HEK293T (cell line): ENCODE measurements at regions not wholly inside any gene's neighbourhood (a gene's known extent, or its start where the extent isn't known, plus 50 kb on each side); places are given as distances from the start of the nearest gene placed in this dataset.

ENCODE experiments used
- CTCF ChIA-PET: fragments of 350-600 bp; formaldehyde crosslinking; extraction: SDS; loops from one replicate; lab custom pipeline; 2021; ENCODE audit warnings: antibody characterized with exemption, inconsistent platforms; lab: Yijun Ruan, JAX
- POLR2A ChIA-PET: fragments of 350-600 bp; formaldehyde crosslinking; extraction: SDS; loops from one replicate; lab custom pipeline; 2020; ENCODE audit warnings: antibody characterized with exemption, inconsistent platforms; lab: Yijun Ruan, JAX
- DNase-seq: peaks from one replicate; pipeline ENCODE4 v3.0.0; 2012; ENCODE audit warnings: mixed read lengths; ENCODE audit errors: extremely low spot score
- ARNT ChIP-seq: fragments of 450-650 bp; IDR thresholded peaks from 2 replicates; pipeline ENCODE4 v1.6.1; 2017; ENCODE audit warnings: mild to moderate bottlenecking
- BHLHE40 ChIP-seq: fragments of 450-650 bp; IDR thresholded peaks from 2 replicates; pipeline ENCODE4 v1.6.1; 2016; ENCODE audit warnings: mild to moderate bottlenecking, moderate library complexity, borderline replicate concordance
- CTBP1 ChIP-seq: fragments of 450-650 bp; IDR thresholded peaks from 2 replicates; pipeline ENCODE4 v1.6.1; 2016; ENCODE audit warnings: borderline replicate concordance
- ELF4 ChIP-seq: fragments of 450-650 bp; IDR thresholded peaks from 2 replicates; pipeline ENCODE4 v1.6.1; 2017; ENCODE audit warnings: antibody characterized with exemption
- FOXA1 ChIP-seq: fragments of 450-650 bp; IDR thresholded peaks from 2 replicates; pipeline ENCODE4 v1.6.1; 2016; ENCODE audit warnings: mild to moderate bottlenecking
- FOXK2 ChIP-seq: fragments of 450-650 bp; IDR thresholded peaks from 2 replicates; pipeline ENCODE4 v1.6.1; 2016; ENCODE audit warnings: mild to moderate bottlenecking
- FOXM1 ChIP-seq: fragments of 450-650 bp; IDR thresholded peaks from 2 replicates; pipeline ENCODE4 v1.6.1; 2017; ENCODE audit warnings: mild to moderate bottlenecking, borderline replicate concordance
- HDGF ChIP-seq: fragments of 450-650 bp; IDR thresholded peaks from 2 replicates; pipeline ENCODE4 v1.6.1; 2017; ENCODE audit warnings: antibody characterized with exemption, borderline replicate concordance
- L3MBTL2 ChIP-seq: fragments of 450-650 bp; conservative IDR thresholded peaks from 2 replicates; pipeline ENCODE4 v1.6.1; 2016; ENCODE audit warnings: mild to moderate bottlenecking
- LEF1 ChIP-seq: fragments of 450-650 bp; IDR thresholded peaks from 2 replicates; pipeline ENCODE4 v1.6.1; 2017; ENCODE audit warnings: mild to moderate bottlenecking, borderline replicate concordance
- NFRKB ChIP-seq: fragments of 450-650 bp; IDR thresholded peaks from 2 replicates; pipeline ENCODE4 v1.6.1; 2016; ENCODE audit warnings: mild to moderate bottlenecking, moderate library complexity
- PKNOX1 ChIP-seq: fragments of 450-650 bp; IDR thresholded peaks from 2 replicates; pipeline ENCODE4 v1.6.1; 2016
- SP1 ChIP-seq: fragments of 450-650 bp; IDR thresholded peaks from 2 replicates; pipeline ENCODE4 v1.6.1; 2017
- SUZ12 ChIP-seq: fragments of 450-650 bp; IDR thresholded peaks from 2 replicates; pipeline ENCODE4 v1.6.1; 2016; ENCODE audit warnings: mild to moderate bottlenecking
- TARDBP ChIP-seq: fragments of 450-650 bp; IDR thresholded peaks from 2 replicates; pipeline ENCODE4 v1.6.1; 2016
- ZNF384 ChIP-seq: fragments of 450-650 bp; IDR thresholded peaks from 2 replicates; pipeline ENCODE4 v1.6.1; 2016

GRCh38 chr6:141229296-141229695, 903.4 kb upstream of the GJE1 start:
- ChIA-PET CTCF (no interaction called here), POLR2A (no interaction called here)
- TF ChIP-seq PKNOX1 (no peak), ARNT (no peak), FOXK2 (no peak), HDGF (no peak), SUZ12 (no peak), L3MBTL2 (no peak), NFRKB (no peak), ELF4 (no peak), FOXM1 (no peak), TARDBP (no peak), CTBP1 (no peak), LEF1 (no peak), SP1 (no peak), ZNF384 (no peak), BHLHE40 (no peak), FOXA1 (no peak)
- DNase-seq: no peak

GRCh38 chr6:141218583-141218982, 914.1 kb upstream of the GJE1 start:
- POLR2A ChIA-PET: no interaction called here
- CTCF ChIA-PET: no interaction called here
- DNase-seq: no peak
- TF ChIP-seq NFRKB (no peak), HDGF (no peak), FOXA1 (no peak), L3MBTL2 (no peak)

GRCh38 chr6:141216726-141217125, 916.0 kb upstream of the GJE1 start:
- POLR2A ChIA-PET: no interaction called here
- no peak for DNase-seq
- CTCF ChIA-PET: no interaction called here

GRCh38 chr6:141212296-141212695, 920.4 kb upstream of the GJE1 start:
- no peak for TF ChIP-seq FOXA1
- TF ChIP-seq ZNF384: no peak
- TF ChIP-seq TARDBP: no peak
- no peak for TF ChIP-seq FOXK2
- TF ChIP-seq NFRKB: no peak
- TF ChIP-seq FOXM1: no peak
- TF ChIP-seq ARNT: no peak
- no peak for TF ChIP-seq SUZ12
- TF ChIP-seq LEF1: no peak
- TF ChIP-seq L3MBTL2: no peak
- no peak for TF ChIP-seq PKNOX1
- no peak for TF ChIP-seq BHLHE40
- no peak for TF ChIP-seq ELF4
- TF ChIP-seq SP1: no peak
- ChIA-PET POLR2A (no interaction called here), CTCF (no interaction called here)
- DNase-seq: no peak

More at GRCh38 chr6:141216726-141217125, 916.0 kb upstream of the GJE1 start:
- no peak for TF ChIP-seq SUZ12
- TF ChIP-seq ZNF384: no peak
- no peak for TF ChIP-seq NFRKB
- no peak for TF ChIP-seq CTBP1
- no peak for TF ChIP-seq HDGF
- no peak for TF ChIP-seq FOXM1

- ChIA-PET CTCF (no interaction called here), POLR2A (no interaction called here)
- DNase-seq: no peak
- TF ChIP-seq FOXK2 (no peak), FOXM1 (no peak), PKNOX1 (no peak), ELF4 (no peak), LEF1 (no peak), ZNF384 (no peak), HDGF (no peak), BHLHE40 (no peak), SP1 (no peak), CTBP1 (no peak), SUZ12 (no peak), ARNT (no peak), NFRKB (no peak), L3MBTL2 (no peak), TARDBP (no peak), FOXA1 (no peak)
These were observed 920.9 kb upstream of the GJE1 start for GRCh38 chr6:141211845-141212244.

GRCh38 chr6:141210901-141211300, 921.8 kb upstream of the GJE1 start:
- POLR2A ChIA-PET: no interaction called here
- no peak for DNase-seq
- no peak for TF ChIP-seq SP1
- no peak for TF ChIP-seq ARNT
- TF ChIP-seq FOXK2: no peak
- no peak for TF ChIP-seq FOXA1
- TF ChIP-seq FOXM1: no peak
- TF ChIP-seq TARDBP: no peak
- TF ChIP-seq SUZ12: no peak
- no peak for TF ChIP-seq NFRKB
- no peak for TF ChIP-seq L3MBTL2
- TF ChIP-seq PKNOX1: no peak
- TF ChIP-seq ZNF384: no peak
- no peak for TF ChIP-seq BHLHE40
- no peak for TF ChIP-seq HDGF
- TF ChIP-seq CTBP1: no peak
- TF ChIP-seq ELF4: no peak
- TF ChIP-seq LEF1: no peak
- CTCF ChIA-PET: no interaction called here
